ENCODE measurements at regions not wholly inside any gene's neighbourhood (a gene's known extent, or its start where the extent isn't known, plus 50 kb on each side); places are given as distances from the start of the nearest gene placed in this dataset.

- H3K4me3 ChIP-seq (replicated peaks; ENCODE audit: low read depth, low read length) = no peak overlapping the region
- no peaks in the 10 kb centered on the region for H3K36me3 ChIP-seq (ENCODE audit: control insufficient read depth, insufficient read depth, low read length)
- no peak for DNase-seq (ENCODE audit: extremely low read depth, insufficient read length)
- no peaks in the 10 kb centered on the region for H3K27me3 ChIP-seq (replicated peaks; ENCODE audit: control insufficient read depth, insufficient read depth, low read length)
- no peak for TF ChIP-seq CTCF (IDR thresholded peaks at IDR 0.05; ENCODE audit: insufficient read depth, low read length, poor library complexity, severe bottlenecking)
Measured at GRCh38 chr5:8906303-8906967, 639.4 kb downstream of the SEMA5A start.

- TF ChIP-seq CTCF (IDR thresholded peaks at IDR 0.05; ENCODE audit: insufficient read depth, low read length, poor library complexity, severe bottlenecking) = no peak
- DNase-seq (ENCODE audit: extremely low read depth, insufficient read length) = no peak
- Histone ChIP-seq H3K4me3 (replicated peaks; ENCODE audit: low read depth, low read length) (no peak overlapping the region), H3K27me3 (replicated peaks; ENCODE audit: control insufficient read depth, insufficient read depth, low read length) (no peaks in the 10 kb centered on the region), H3K36me3 (ENCODE audit: control insufficient read depth, insufficient read depth, low read length) (no peaks in the 10 kb centered on the region)
Measured at GRCh38 chr5:8907168-8907868, 638.6 kb downstream of the SEMA5A start.

- Histone ChIP-seq H3K4me3 (replicated peaks; ENCODE audit: low read depth, low read length) (no peak overlapping the region), H3K27me3 (replicated peaks; ENCODE audit: control insufficient read depth, insufficient read depth, low read length) (no peaks in the 10 kb centered on the region), H3K36me3 (ENCODE audit: control insufficient read depth, insufficient read depth, low read length) (no peaks in the 10 kb centered on the region)
- peak; percentile 8 for DNase-seq (ENCODE audit: extremely low read depth, insufficient read length)
- TF ChIP-seq CTCF (IDR thresholded peaks at IDR 0.05; ENCODE audit: insufficient read depth, low read length, poor library complexity, severe bottlenecking) = peak; percentile 95
Measured at GRCh38 chr5:8908055-8908683, 637.7 kb downstream of the SEMA5A start.

GRCh38 chr5:8912106-8912505, 633.8 kb downstream of the SEMA5A start:
- no peak for DNase-seq (ENCODE audit: extremely low read depth, insufficient read length)

GRCh38 chr5:8913522-8913921, 632.4 kb downstream of the SEMA5A start:
- no peak overlapping the region for H3K4me3 ChIP-seq (replicated peaks; ENCODE audit: low read depth, low read length)
- no peak for DNase-seq (ENCODE audit: extremely low read depth, insufficient read length)
- no peaks in the 10 kb centered on the region for H3K36me3 ChIP-seq (ENCODE audit: control insufficient read depth, insufficient read depth, low read length)
- no peaks in the 10 kb centered on the region; the same call in 1 of the 2 replicates for H3K27me3 ChIP-seq (replicated peaks; ENCODE audit: control insufficient read depth, insufficient read depth, low read length)
- no peak for TF ChIP-seq CTCF (IDR thresholded peaks at IDR 0.05; ENCODE audit: insufficient read depth, low read length, poor library complexity, severe bottlenecking)

More at GRCh38 chr5:8912106-8912505, 633.8 kb downstream of the SEMA5A start:
- no peak overlapping the region for H3K4me3 ChIP-seq (replicated peaks; ENCODE audit: low read depth, low read length)
- H3K27me3 ChIP-seq (replicated peaks; ENCODE audit: control insufficient read depth, insufficient read depth, low read length) = no peaks in the 10 kb centered on the region
- no peak for TF ChIP-seq CTCF (IDR thresholded peaks at IDR 0.05; ENCODE audit: insufficient read depth, low read length, poor library complexity, severe bottlenecking)
- H3K36me3 ChIP-seq (ENCODE audit: control insufficient read depth, insufficient read depth, low read length) = no peaks in the 10 kb centered on the region

Data from GM06990 (cell line).